ENCODE measurements at regions not wholly inside any gene's neighbourhood (a gene's known extent, or its start where the extent isn't known, plus 50 kb on each side); places are given as distances from the start of the nearest gene placed in this dataset.

DNA sequence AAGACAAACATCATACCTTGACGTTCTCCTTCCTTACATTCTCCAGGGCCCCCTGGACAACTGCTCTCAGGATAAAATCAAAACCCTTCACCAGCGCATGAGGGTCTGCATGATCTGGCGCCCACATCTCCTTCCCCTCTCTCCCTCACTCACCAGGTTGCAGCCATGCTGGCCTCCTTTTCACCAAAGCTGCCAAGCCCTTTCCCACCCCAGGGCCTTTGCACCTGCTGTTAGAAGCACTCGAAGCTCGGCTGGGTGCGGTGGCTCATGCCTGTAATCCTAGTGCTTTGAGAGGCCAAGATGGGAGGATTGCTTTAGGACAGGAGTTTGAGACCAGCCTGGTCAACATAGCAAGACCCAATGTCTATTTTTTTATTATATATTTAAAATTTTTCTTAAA, 56.1 kb upstream of the NUP50 start:
- TF ChIP-seq, protein P1, sequence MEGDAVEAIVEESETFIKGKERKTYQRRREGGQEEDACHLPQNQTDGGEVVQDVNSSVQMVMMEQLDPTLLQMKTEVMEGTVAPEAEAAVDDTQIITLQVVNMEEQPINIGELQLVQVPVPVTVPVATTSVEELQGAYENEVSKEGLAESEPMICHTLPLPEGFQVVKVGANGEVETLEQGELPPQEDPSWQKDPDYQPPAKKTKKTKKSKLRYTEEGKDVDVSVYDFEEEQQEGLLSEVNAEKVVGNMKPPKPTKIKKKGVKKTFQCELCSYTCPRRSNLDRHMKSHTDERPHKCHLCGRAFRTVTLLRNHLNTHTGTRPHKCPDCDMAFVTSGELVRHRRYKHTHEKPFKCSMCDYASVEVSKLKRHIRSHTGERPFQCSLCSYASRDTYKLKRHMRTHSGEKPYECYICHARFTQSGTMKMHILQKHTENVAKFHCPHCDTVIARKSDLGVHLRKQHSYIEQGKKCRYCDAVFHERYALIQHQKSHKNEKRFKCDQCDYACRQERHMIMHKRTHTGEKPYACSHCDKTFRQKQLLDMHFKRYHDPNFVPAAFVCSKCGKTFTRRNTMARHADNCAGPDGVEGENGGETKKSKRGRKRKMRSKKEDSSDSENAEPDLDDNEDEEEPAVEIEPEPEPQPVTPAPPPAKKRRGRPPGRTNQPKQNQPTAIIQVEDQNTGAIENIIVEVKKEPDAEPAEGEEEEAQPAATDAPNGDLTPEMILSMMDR (IDR thresholded peaks at IDR 0.05; ENCODE audit: poor library complexity), result no peak
- TF ChIP-seq EZH2 (IDR thresholded peaks at IDR 0.05; ENCODE audit: borderline replicate concordance), result no peak
- TF ChIP-seq EZH2phosphoT487 (IDR thresholded peaks at IDR 0.05; ENCODE audit: low read depth, severe bottlenecking, unreplicated experiment), result no peak

Data from hepatocyte (in vitro differentiated cells).